Adrenal gland (tissue), 9 donors: ENCODE measurements at regions not wholly inside any gene's neighbourhood (a gene's known extent, or its start where the extent isn't known, plus 50 kb on each side); places are given as distances from the start of the nearest gene placed in this dataset.

Source experiments
- DNase-seq, 7 donors: peaks; one replicate each; pipeline ENCODE4 v3.0.0-alpha.2; 2019 to 2020
- H3K27ac ChIP-seq, 5 donors: fragments of 200-600 bp; sonication (generic) in 4 of 5; 1 replicate in 3 of 5; 2 replicates in 2 of 5; pipeline versions ENCODE4 v1.5.1 to v1.8.0; 2016 to 2020; ENCODE audit warnings: mild to moderate bottlenecking in 1 of 5
- H3K27me3 ChIP-seq: fragments of 200-600 bp; 2 replicates; pipeline ENCODE4 v1.8.0; 2021
- H3K36me3 ChIP-seq, 2 donors: fragments of 200-600 bp; replicated peaks in 1 of 2; 1 replicate in 1 of 2; 2 replicates in 1 of 2; pipeline versions ENCODE4 v1.5.1 to v1.8.0; 2018 to 2022
- H3K4me1 ChIP-seq, 2 donors: fragments of 200-600 bp; replicated peaks in 1 of 2; 1 replicate in 1 of 2; 2 replicates in 1 of 2; pipeline versions ENCODE4 v1.5.1 to v1.8.0; 2018 to 2021
- H3K4me3 ChIP-seq, 4 donors: fragments of 200-600 bp; sonication (generic) in 3 of 4; one replicate each; pipeline ENCODE4 v1.5.1; 2016 to 2018
- H3K9me3 ChIP-seq, 3 donors: fragments of 200-600 bp; sonication (generic) in 1 of 3; replicated peaks in 1 of 3; 1 replicate in 2 of 3; 2 replicates in 1 of 3; pipeline versions ENCODE4 v1.5.1 to v1.8.0; 2016 to 2021
- POLR2A ChIP-seq, 2 donors: fragments of 450-650 bp; IDR thresholded peaks; one replicate each; pipeline ENCODE4 v1.6.1; 2017; ENCODE audit warnings: antibody characterized with exemption in 2 of 2, mild to moderate bottlenecking in 2 of 2, moderate library complexity in 1 of 2
- WGBS, 4 donors: extraction: QIAGEN DNeasy Blood & Tissue Kit in 2 of 4; methylation state at CpG; one replicate each; pipeline versions ENCODE4 v1.1.5 to v1.1.7; 2013 to 2017; 5-methylcytosine and 5-hydroxymethylcytosine counted together
- intact Hi-C, 2 donors: fragments of 100-400 bp; cut with DNase I; formaldehyde crosslinking; loops; one replicate each; pipeline versions ENCODE4 v1.14.1 to v1.15.0; 2022 to 2023
- TF ChIP-seq, protein P1 (sequence below), 6 experiments: fragments of 450-650 bp in 4 of 6; fragments of 200-600 bp in 2 of 6; sonication (generic) in 1 of 6; IDR thresholded peaks; 1 replicate in 5 of 6; 2 replicates in 1 of 6; pipeline versions ENCODE4 v1.5.1 to v1.8.0; 2016 to 2021; ENCODE audit warnings: antibody characterized with exemption in 6 of 6, mild to moderate bottlenecking in 2 of 6, moderate library complexity in 1 of 6
- donor health status: healthy with polysubstance abuse.
- donor health status: Bipolar disorder and iron deficiency.
- donor health status: DM: yes; HTN: yes; CAD: no.
- donor health status: DM: no; HTN: no; CAD: no.
- donor health status: DM: no; HTN: no; CAD: no.

DNA sequence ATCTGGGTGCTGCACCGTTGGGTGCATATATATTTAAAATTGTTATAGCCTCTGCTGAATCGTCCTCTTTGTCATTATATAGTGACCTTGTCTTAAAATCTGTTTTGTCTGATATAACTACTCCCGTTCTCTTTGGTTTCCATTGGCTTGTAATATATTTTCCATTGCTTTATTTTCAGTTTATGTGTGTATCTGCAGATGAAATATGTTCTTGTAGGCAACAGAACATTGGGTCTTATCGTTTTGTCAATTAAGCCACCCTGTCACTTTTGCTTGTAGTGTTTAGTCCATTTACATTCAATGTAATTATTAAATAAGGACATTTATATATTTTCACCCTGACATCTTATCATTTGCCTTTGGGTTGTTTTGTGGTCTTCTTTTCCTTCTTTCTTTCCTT is 933.9 kb downstream of the EPHA7 start:
- DNase-seq: no peak
- no peaks in the 10 kb centered on the region for H3K36me3 ChIP-seq
- 76 to 84% (median 81%) methylated on average over 4 of the region's 4 CpGs for WGBS, 4 donors
- intact Hi-C loops: no loop called here
- TF ChIP-seq POLR2A (IDR thresholded peaks at IDR 0.05): no peak
- TF ChIP-seq, protein P1, sequence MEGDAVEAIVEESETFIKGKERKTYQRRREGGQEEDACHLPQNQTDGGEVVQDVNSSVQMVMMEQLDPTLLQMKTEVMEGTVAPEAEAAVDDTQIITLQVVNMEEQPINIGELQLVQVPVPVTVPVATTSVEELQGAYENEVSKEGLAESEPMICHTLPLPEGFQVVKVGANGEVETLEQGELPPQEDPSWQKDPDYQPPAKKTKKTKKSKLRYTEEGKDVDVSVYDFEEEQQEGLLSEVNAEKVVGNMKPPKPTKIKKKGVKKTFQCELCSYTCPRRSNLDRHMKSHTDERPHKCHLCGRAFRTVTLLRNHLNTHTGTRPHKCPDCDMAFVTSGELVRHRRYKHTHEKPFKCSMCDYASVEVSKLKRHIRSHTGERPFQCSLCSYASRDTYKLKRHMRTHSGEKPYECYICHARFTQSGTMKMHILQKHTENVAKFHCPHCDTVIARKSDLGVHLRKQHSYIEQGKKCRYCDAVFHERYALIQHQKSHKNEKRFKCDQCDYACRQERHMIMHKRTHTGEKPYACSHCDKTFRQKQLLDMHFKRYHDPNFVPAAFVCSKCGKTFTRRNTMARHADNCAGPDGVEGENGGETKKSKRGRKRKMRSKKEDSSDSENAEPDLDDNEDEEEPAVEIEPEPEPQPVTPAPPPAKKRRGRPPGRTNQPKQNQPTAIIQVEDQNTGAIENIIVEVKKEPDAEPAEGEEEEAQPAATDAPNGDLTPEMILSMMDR (IDR thresholded peaks at IDR 0.05): no peak
- no peaks in the 10 kb centered on the region for H3K9me3 ChIP-seq
- no peaks in the 10 kb centered on the region for H3K27me3 ChIP-seq
- no peak overlapping the region for H3K4me3 ChIP-seq
- H3K4me1 ChIP-seq: no peaks in the 10 kb centered on the region
- H3K27ac ChIP-seq: no peak overlapping the region

DNA sequence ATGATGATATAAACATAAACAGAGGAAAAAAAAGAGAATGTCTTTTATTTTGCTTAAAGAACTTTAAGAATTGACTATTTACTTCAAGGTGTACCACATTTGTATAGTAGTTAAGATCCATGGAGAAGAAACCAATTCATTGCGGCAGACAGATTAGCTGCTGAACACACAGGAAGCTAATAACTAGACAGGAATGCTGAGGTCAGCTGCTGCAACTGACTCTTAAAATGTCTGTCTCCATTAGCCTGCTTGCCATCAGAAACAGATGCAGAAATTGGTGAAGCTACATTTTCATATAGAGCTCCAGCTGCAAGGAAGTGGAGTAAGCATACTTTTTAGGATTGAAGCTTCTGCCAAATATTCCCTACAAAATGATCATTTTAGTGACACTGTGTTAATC is 939.5 kb downstream of the EPHA7 start:
- H3K27me3 ChIP-seq: no peaks in the 10 kb centered on the region
- 46 to 76% (median 50%) methylated on average over 1 of the region's 1 CpG for WGBS, 4 donors

DNA sequence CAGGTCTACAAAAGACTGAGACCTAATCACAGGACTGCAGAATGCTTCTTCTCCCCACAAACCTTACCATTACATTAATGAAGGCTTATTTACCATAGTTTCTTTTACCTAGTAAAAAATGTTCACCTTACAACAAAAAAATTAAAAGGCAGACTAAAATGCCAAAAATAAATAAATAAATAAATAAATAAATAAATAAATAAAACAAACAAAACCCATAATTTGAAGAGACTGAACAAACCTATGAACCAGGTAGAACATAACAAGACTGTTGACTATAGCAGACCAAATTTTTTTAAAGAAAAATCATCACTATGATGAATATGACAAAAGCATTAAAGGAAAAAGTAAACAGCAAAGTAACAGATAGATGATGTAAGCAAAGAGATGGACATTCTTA is 946.3 kb downstream of the EPHA7 start:
- no peaks in the 10 kb centered on the region for H3K4me1 ChIP-seq
- H3K36me3 ChIP-seq: no peaks in the 10 kb centered on the region
- no peak for DNase-seq
- H3K9me3 ChIP-seq: no peaks in the 10 kb centered on the region
- intact Hi-C loops: no loop called here
- no peak overlapping the region for H3K4me3 ChIP-seq
- no peak for TF ChIP-seq POLR2A (IDR thresholded peaks at IDR 0.05)
- TF ChIP-seq, protein P1 (IDR thresholded peaks at IDR 0.05): no peak
- no peaks in the 10 kb centered on the region for H3K27me3 ChIP-seq
- H3K27ac ChIP-seq: no peak overlapping the region

More for the DNA sequence above, 939.5 kb downstream of the EPHA7 start:
- no peak overlapping the region for H3K4me3 ChIP-seq
- H3K36me3 ChIP-seq: no peaks in the 10 kb centered on the region
- no peak for DNase-seq
- TF ChIP-seq POLR2A (IDR thresholded peaks at IDR 0.05): no peak
- TF ChIP-seq, protein P1 (IDR thresholded peaks at IDR 0.05): no peak
- H3K4me1 ChIP-seq: no peaks in the 10 kb centered on the region
- intact Hi-C loops: no loop called here
- no peak overlapping the region for H3K27ac ChIP-seq
- no peaks in the 10 kb centered on the region for H3K9me3 ChIP-seq

DNA sequence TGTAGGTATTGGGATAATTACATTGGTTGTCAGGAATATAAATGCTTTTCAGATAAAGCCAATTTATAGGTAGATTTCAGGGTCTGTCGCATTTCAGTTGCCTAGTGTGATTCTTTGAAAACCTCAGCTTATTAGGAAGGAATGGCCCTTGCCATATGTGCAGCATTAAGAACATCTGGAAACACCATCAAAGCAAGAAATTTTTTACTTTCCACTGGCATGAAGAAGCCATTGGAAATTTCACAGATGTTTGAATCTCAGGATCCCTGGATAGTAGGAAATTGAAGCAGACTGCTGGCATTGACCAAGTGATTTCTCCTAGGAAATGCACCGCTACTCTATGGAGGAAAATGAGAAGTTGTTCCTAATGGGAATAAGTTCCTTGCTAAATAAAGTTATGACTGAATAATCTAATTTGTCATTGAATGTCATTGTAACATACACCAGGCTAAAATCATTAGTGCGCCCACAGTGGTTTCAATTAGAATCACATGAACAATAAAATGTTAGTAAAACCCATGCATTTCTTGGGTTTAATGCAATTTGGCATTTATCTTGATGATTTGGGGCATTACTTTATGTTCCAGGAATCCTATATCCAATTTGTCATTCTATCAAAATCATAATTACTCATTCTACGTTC is 950.1 kb downstream of the EPHA7 start:
- H3K36me3 ChIP-seq: no peaks in the 10 kb centered on the region
- no peak overlapping the region for H3K27ac ChIP-seq
- no peaks in the 10 kb centered on the region for H3K27me3 ChIP-seq
- H3K9me3 ChIP-seq: no peaks in the 10 kb centered on the region
- H3K4me1 ChIP-seq: no peaks in the 10 kb centered on the region
- no peak overlapping the region for H3K4me3 ChIP-seq
- no peak for DNase-seq
- intact Hi-C loops: no loop called here
- WGBS, 4 donors: 74 to 75% (median 74%) methylated on average over 4 of the region's 4 CpGs
- no peak for TF ChIP-seq POLR2A (IDR thresholded peaks at IDR 0.05)
- TF ChIP-seq, protein P1 (IDR thresholded peaks at IDR 0.05): no peak
